HG02588 (cell line): ENCODE measurements at regions not wholly inside any gene's neighbourhood (a gene's known extent, or its start where the extent isn't known, plus 50 kb on each side); places are given as distances from the start of the nearest gene placed in this dataset.
"Not testable (repeated sequence)": the region's sequence is repeated elsewhere in the genome, so short reads cannot be mapped to it uniquely, and the experiment has no call there.

Experiments
- ATAC-seq: cut with Tn5 transposase; IDR thresholded peaks from one replicate; pipeline ENCODE4 v1.9.1; 2021; ENCODE audit warnings: mild to moderate bottlenecking, moderate library complexity; ENCODE audit not compliant: unreplicated experiment

GRCh38 chr18:73688851-73689711 lies 458.6 kb downstream of the FBXO15 start:
- peak; percentile 65 for ATAC-seq

GRCh38 chr18:73688161-73688560 lies 459.5 kb downstream of the FBXO15 start:
- no peak for ATAC-seq

- no peak for ATAC-seq
These were observed 463.0 kb downstream of the FBXO15 start for GRCh38 chr18:73684647-73685046.

- no peak for ATAC-seq
These were observed 464.0 kb downstream of the FBXO15 start for GRCh38 chr18:73683409-73684238.

DNA sequence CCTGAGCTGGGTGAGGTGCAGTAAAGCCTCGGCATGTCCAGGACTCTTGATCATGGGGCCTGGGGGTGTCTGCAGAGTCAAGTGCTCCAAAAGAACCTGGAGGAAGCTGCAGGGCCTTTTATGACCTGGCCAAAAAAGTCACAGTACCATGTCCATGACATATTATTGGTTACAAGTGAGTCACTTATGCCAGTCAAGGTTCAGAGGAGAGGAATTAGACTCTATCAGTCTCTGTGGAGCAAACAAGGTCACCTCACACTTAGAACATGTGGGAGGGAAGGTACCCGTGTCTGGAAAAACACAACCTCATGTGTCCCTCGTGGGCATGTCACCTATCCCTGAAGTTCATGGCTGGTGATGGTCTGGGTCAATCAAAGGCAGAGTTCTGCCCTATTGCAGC lies 465.7 kb downstream of the FBXO15 start:
- no peak for ATAC-seq

DNA sequence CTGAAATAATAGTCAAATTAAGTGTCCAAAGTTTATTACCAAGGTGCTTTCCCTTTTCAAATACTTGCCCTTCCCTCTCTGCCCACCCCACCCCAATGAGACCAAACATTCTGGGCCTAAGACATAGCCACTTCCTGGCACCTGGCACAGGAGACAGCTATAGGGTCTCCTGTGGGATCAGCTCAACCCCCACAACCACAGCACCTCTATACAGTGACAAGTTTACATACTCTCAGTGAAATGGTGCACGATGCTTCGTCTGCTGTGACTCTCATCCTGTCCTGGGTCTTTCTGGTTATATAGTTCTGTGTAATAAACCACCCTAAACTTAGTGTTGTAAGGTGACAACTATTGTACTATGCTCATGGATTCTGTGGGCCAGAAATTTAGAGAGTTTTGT lies 466.2 kb downstream of the FBXO15 start:
- no peak for ATAC-seq

- no peak for ATAC-seq
These were observed 467.5 kb downstream of the FBXO15 start for GRCh38 chr18:73679941-73680712.

DNA sequence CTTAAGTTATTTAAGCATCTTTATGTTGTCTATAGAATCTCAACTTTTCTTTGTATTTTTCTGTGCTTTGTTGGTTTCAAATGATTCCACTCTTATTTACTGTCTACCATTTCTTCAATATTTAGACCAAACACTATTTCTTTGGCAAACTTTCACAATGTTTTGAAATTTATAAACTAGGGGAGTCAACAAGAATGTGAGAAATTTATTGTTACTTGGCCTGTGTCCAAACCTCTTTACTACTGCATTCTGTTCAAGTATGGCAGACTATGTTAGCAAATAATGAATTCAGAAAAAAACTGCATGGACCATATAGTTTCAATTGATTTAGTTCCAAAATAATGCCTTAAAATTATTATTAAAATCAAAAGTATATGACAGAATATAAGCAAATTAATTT lies 470.2 kb downstream of the FBXO15 start:
- ATAC-seq: no peak

DNA sequence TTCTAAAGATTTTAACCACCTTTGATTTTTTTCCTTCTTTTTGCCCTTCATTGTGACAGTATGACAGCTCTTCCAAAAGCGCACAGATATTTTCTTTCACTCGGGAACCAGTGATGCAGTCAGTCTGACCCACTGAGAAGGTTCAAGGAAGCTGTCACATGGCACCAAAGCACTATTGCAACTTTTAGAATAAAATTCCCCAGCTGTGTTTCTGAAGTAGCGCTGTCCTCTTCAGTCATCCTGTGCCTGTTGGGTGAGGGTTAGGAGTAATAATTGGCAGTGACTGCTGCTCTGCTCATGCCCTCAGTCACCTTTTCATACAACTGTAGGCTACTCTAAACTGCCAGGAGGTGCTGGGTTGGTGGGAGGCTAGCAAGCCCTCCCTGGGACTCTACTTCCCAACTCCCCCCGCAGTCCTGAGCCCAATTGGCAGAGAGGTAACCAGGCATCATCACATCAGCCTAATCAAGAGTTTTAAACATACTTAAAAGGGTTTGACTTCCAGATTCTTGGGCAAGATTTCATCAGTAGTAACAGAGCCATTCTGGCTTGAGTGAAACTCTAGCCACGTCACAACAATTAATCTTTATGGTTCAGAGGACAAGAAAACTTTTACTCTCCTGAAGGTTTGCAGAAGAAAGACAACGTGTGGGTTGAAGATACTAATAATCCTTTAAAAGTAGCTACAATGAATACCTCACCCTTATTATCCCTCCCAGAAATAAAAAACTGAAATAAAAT lies 473.3 kb downstream of the FBXO15 start:
- no peak for ATAC-seq

DNA sequence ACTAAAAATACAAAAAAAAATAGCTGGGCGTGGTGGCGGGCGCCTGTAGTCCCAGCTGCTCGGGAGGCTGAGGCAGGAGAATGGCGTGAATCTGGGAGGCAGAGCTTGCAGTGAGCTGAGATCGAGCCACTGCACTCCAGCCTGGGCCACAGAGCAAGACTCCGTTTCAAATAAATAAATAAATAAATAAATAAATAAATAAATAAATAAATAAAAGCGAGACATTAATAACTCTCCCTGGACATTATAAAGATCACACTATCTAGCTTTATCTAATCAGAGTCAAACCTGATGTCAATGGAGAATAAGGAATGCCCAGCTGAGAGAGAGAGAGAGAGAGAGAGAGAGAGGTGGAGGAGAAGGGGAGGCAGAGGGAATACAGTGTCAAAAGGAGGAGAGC lies 476.2 kb downstream of the FBXO15 start:
- ATAC-seq: not testable (repeated sequence)

- ATAC-seq: no peak
These were observed 477.1 kb downstream of the FBXO15 start for GRCh38 chr18:73670524-73670923.

DNA sequence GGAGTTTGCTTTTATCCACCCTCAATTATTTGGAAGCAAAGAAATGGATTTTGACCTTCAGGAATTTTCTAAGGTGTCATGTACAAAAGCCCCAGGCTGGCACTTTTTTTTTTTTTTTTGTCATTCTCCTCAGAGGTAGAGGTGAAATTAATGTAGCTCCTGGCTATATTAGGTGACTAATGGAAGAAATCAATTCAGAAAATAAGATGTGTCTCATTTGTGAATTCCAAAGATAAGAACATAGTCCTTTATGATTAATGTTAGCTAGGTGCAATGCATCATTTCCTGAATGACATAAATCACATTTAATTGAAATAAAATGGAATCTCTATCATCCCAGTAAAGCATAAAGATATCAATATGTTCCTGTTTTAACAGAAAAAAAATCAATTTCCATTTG lies 477.6 kb downstream of the FBXO15 start:
- ATAC-seq: no peak

GRCh38 chr18:73669297-73669696 lies 478.3 kb downstream of the FBXO15 start:
- no peak for ATAC-seq

DNA sequence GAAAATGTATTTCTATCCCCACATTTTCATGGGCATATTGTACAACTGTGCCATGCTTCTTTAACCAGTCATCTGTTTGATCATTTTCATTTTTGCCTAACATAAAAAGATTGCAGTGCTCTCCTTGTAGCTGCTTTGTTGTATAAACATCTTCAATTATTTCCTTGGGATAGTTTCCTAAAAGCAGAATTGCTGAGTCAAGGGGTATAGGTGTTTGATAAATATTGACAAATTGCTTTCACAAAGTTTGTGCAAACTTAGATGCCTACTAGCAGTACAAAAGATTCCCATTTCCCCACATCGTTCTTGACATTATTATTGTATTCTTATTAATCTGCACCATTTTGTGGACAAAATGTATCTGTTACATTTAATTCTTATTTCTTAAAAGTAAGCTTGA lies 479.6 kb downstream of the FBXO15 start:
- no peak for ATAC-seq

- no peak for ATAC-seq
These were observed 480.9 kb downstream of the FBXO15 start for GRCh38 chr18:73666772-73667171.

GRCh38 chr18:73664896-73665295 lies 482.7 kb downstream of the FBXO15 start:
- ATAC-seq: no peak

GRCh38 chr18:73663581-73663980 lies 484.1 kb downstream of the FBXO15 start:
- ATAC-seq: no peak

GRCh38 chr18:73662421-73662820 lies 485.2 kb downstream of the FBXO15 start:
- ATAC-seq: no peak

GRCh38 chr18:73660931-73661856 lies 486.4 kb downstream of the FBXO15 start:
- ATAC-seq: no peak

GRCh38 chr18:73656691-73657090 lies 490.9 kb downstream of the FBXO15 start:
- no peak for ATAC-seq
